Small intestine (tissue), 7 donors: ENCODE measurements at regions not wholly inside any gene's neighbourhood (a gene's known extent, or its start where the extent isn't known, plus 50 kb on each side); places are given as distances from the start of the nearest gene placed in this dataset.

Source experiments
- DNase-seq, 2 donors: peaks; one replicate each; pipeline versions ENCODE4 v3.0.0 to v3.0.0-alpha.2; 2013
- FAIRE-seq: peaks from 2 replicates; lab custom pipeline; 2012; peaks lifted over from hg19 to GRCh38; lab: Jason Lieb, UNC
- H3K27ac ChIP-seq, 3 donors: one replicate each; pipeline ENCODE4 v1.5.1; 2013; ENCODE audit warnings: low read length in 2 of 3, mild to moderate bottlenecking in 2 of 3, control low read depth in 1 of 3, inconsistent platforms in 1 of 3, low read depth in 1 of 3, moderate library complexity in 1 of 3
- H3K27me3 ChIP-seq, 3 donors: one replicate each; pipeline ENCODE4 v1.6.1; 2013; ENCODE audit warnings: low read length in 3 of 3, inconsistent platforms in 1 of 3; ENCODE audit not compliant: control insufficient read depth in 3 of 3, insufficient read depth in 3 of 3
- H3K36me3 ChIP-seq, 3 donors: one replicate each; pipeline ENCODE4 v1.6.1; 2013; ENCODE audit warnings: low read length in 3 of 3, inconsistent platforms in 1 of 3, low read depth in 1 of 3, mild to moderate bottlenecking in 1 of 3, moderate library complexity in 1 of 3; ENCODE audit not compliant: control insufficient read depth in 3 of 3, insufficient read depth in 2 of 3
- H3K4me1 ChIP-seq, 3 donors: one replicate each; pipeline ENCODE4 v1.6.1; 2013; ENCODE audit warnings: low read length in 2 of 3, inconsistent platforms in 1 of 3, low read depth in 1 of 3, mild to moderate bottlenecking in 1 of 3, moderate library complexity in 1 of 3; ENCODE audit not compliant: control insufficient read depth in 3 of 3, insufficient read depth in 2 of 3
- H3K4me3 ChIP-seq, 3 donors: one replicate each; pipeline ENCODE4 v1.5.1; 2013; ENCODE audit warnings: low read length in 3 of 3, control low read depth in 1 of 3, inconsistent platforms in 1 of 3, low read depth in 1 of 3, mild to moderate bottlenecking in 1 of 3, moderate library complexity in 1 of 3
- H3K9me3 ChIP-seq, 2 donors: one replicate each; pipeline ENCODE4 v1.6.1; 2013; ENCODE audit warnings: low read depth in 1 of 2, low read length in 1 of 2; ENCODE audit not compliant: control insufficient read depth in 2 of 2, insufficient read depth in 1 of 2
- WGBS, 3 donors: extraction: QIAGEN DNeasy Blood & Tissue Kit; methylation state at CpG; one replicate each; pipeline ENCODE4 v1.1.7; 2013; 5-methylcytosine and 5-hydroxymethylcytosine counted together
- donor health status: healthy with polysubstance abuse.
- donor health status: control.
- donor health status: control.
- donor health status: Bipolar disorder and iron deficiency.
- donor health status: healthy.

- Histone ChIP-seq H3K4me3 (no peak overlapping the region), H3K27ac (no peak overlapping the region), H3K9me3 (peaks cover 0 to 7% of the 10 kb centered on the region in 2 donors), H3K27me3 (no peaks in the 10 kb centered on the region), H3K36me3 (no peaks in the 10 kb centered on the region), H3K4me1 (peaks cover 0 to 35% (median 3%) of the 10 kb centered on the region in 3 donors)
- 92 to 97% (median 95%) methylated on average over 6 of the region's 6 CpGs for WGBS, 3 donors
- DNase-seq (no peak), FAIRE-seq (no peak)
These were observed 161.4 kb upstream of the PREP start for GRCh38 chr6:105564121-105564902.

- H3K27me3 ChIP-seq = no peaks in the 10 kb centered on the region
- no peaks in the 10 kb centered on the region for H3K36me3 ChIP-seq
- H3K9me3 ChIP-seq = peaks cover 0 to 10% of the 10 kb centered on the region in 2 donors
- H3K27ac ChIP-seq = no peak overlapping the region
- peaks cover 0 to 18% (median 0%) of the 10 kb centered on the region in 3 donors for H3K4me1 ChIP-seq
- no peak for DNase-seq
- no peak overlapping the region for H3K4me3 ChIP-seq
- FAIRE-seq = no peak
- WGBS, 3 donors = 74 to 95% (median 94%) methylated on average over 1 of the region's 1 CpG
These were observed 159.1 kb upstream of the PREP start for GRCh38 chr6:105562027-105562426.

GRCh38 chr6:105561486-105561885 lies 158.6 kb upstream of the PREP start:
- DNase-seq (no peak), FAIRE-seq (no peak)

GRCh38 chr6:105560611-105561066 lies 157.8 kb upstream of the PREP start:
- Histone ChIP-seq H3K4me1 (peaks cover 0 to 7% (median 0%) of the 10 kb centered on the region in 3 donors), H3K9me3 (peaks cover 0 to 10% of the 10 kb centered on the region in 2 donors), H3K27me3 (no peaks in the 10 kb centered on the region), H3K36me3 (no peaks in the 10 kb centered on the region), H3K4me3 (no peak overlapping the region), H3K27ac (no peak overlapping the region)
- DNase-seq = no peak
- FAIRE-seq = no peak
- 84 to 93% (median 87%) methylated on average over 2 of the region's 2 CpGs for WGBS, 3 donors

More at GRCh38 chr6:105561486-105561885, 158.6 kb upstream of the PREP start:
- Histone ChIP-seq H3K4me1 (peaks cover 0 to 13% (median 0%) of the 10 kb centered on the region in 3 donors), H3K27me3 (no peaks in the 10 kb centered on the region), H3K4me3 (no peak overlapping the region), H3K9me3 (peaks cover 0 to 10% of the 10 kb centered on the region in 2 donors), H3K27ac (no peak overlapping the region), H3K36me3 (no peaks in the 10 kb centered on the region)

GRCh38 chr6:105557291-105557690 lies 154.4 kb upstream of the PREP start:
- DNase-seq = peak in 1 of 2 donors; percentile 69
- Histone ChIP-seq H3K4me3 (no peak overlapping the region), H3K9me3 (peaks cover 0 to 3% of the 10 kb centered on the region in 2 donors), H3K27me3 (no peaks in the 10 kb centered on the region), H3K27ac (peak overlapping the region in 1 of 3 donors; percentile 44), H3K4me1 (peaks cover 0 to 20% (median 3%) of the 10 kb centered on the region in 3 donors), H3K36me3 (no peaks in the 10 kb centered on the region)
- 89 to 92% (median 92%) methylated on average over 4 of the region's 4 CpGs for WGBS, 3 donors
- no peak for FAIRE-seq

- FAIRE-seq = no peak
- peak overlapping the region in 2 of 3 donors; percentile 21 to 42 for H3K27ac ChIP-seq
These were observed 150.3 kb upstream of the PREP start for GRCh38 chr6:105553171-105553570.

GRCh38 chr6:105550955-105551620 lies 148.2 kb upstream of the PREP start:
- Histone ChIP-seq H3K36me3 (no peaks in the 10 kb centered on the region), H3K4me1 (peaks cover 0 to 23% (median 3%) of the 10 kb centered on the region in 3 donors), H3K27ac (no peak overlapping the region), H3K27me3 (no peaks in the 10 kb centered on the region), H3K4me3 (no peak overlapping the region), H3K9me3 (no peaks in the 10 kb centered on the region)
- no peak for DNase-seq
- 74 to 89% (median 85%) methylated on average over 5 of the region's 5 CpGs for WGBS, 3 donors
- FAIRE-seq = no peak

More at GRCh38 chr6:105553171-105553570, 150.3 kb upstream of the PREP start:
- 31 to 65% (median 45%) methylated on average over 6 of the region's 6 CpGs for WGBS, 3 donors
- Histone ChIP-seq H3K9me3 (peaks cover 0 to 3% of the 10 kb centered on the region in 2 donors), H3K36me3 (no peaks in the 10 kb centered on the region), H3K4me3 (no peak overlapping the region), H3K27me3 (no peaks in the 10 kb centered on the region), H3K4me1 (peaks cover 0 to 13% (median 3%) of the 10 kb centered on the region in 3 donors)
- DNase-seq = peak; percentile 58 to 79

- no peak for DNase-seq
- Histone ChIP-seq H3K4me3 (no peak overlapping the region), H3K27me3 (no peaks in the 10 kb centered on the region), H3K9me3 (no peaks in the 10 kb centered on the region), H3K27ac (peak overlapping the region; percentile 20 to 79 (median 47)), H3K36me3 (no peaks in the 10 kb centered on the region), H3K4me1 (peaks cover 0 to 12% (median 0%) of the 10 kb centered on the region in 3 donors)
- WGBS, 3 donors = 38 to 61% (median 44%) methylated on average over 2 of the region's 2 CpGs
- FAIRE-seq = no peak
These were observed 143.9 kb upstream of the PREP start for GRCh38 chr6:105546754-105547153.
